GM18861 (cell line): ENCODE measurements at regions not wholly inside any gene's neighbourhood (a gene's known extent, or its start where the extent isn't known, plus 50 kb on each side); places are given as distances from the start of the nearest gene placed in this dataset.

Experiments used
- ATAC-seq: cut with Tn5 transposase; IDR thresholded peaks from one replicate; pipeline ENCODE4 v1.9.1; 2021; ENCODE audit not compliant: unreplicated experiment

- no peak for ATAC-seq
Measured at GRCh38 chr15:81536356-81536755, 162.3 kb upstream of the TMC3 start.

GRCh38 chr15:81534124-81534523 lies 160.1 kb upstream of the TMC3 start:
- ATAC-seq: no peak

- no peak for ATAC-seq
Measured at GRCh38 chr15:81532001-81532400, 158.0 kb upstream of the TMC3 start.

DNA sequence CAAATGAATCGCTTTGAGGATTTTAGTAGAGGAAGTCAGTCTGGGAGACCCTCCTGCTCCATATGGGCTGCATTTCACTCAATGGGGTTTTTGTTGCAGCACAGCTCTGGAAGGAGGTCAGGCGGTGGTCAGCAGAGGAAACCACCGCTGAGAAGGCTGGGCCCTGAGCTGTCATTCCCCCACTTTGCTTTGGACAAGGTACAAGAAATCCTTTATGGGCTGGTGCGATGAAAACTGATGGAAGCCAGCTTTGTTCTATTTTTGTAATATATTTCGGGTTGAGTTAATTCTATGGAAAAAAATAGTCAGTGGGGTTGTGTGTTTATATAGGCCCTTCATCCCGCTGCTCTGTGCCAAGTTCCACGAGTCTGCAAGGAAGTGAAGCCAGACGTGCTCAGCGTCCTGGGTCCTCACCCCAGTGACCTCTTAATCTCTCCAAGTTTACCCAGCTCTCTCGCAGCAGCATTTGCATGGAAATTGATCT lies 157.1 kb upstream of the TMC3 start:
- no peak for ATAC-seq

DNA sequence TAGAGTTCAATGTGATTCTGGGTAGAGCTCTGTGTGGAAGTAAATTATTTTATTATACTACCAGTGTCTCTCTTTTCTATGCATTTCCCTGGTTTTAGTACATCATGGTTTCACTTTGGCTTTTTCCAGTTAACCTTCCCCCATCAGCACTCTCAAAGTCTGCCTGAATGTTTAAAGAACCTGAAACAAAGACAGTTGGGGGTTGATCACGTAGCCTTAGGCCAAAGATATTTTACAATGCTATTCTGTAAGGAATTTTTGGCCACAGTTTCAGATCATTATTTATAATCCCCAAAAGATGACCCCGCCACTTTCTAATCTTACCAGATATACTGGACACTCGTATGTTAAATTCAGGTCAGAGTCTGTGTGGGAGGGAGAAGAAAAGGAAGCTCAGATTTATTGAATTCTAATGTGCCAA lies 156.3 kb upstream of the TMC3 start:
- ATAC-seq: no peak

- no peak for ATAC-seq
Measured at GRCh38 chr15:81529481-81529880, 155.5 kb upstream of the TMC3 start.

DNA sequence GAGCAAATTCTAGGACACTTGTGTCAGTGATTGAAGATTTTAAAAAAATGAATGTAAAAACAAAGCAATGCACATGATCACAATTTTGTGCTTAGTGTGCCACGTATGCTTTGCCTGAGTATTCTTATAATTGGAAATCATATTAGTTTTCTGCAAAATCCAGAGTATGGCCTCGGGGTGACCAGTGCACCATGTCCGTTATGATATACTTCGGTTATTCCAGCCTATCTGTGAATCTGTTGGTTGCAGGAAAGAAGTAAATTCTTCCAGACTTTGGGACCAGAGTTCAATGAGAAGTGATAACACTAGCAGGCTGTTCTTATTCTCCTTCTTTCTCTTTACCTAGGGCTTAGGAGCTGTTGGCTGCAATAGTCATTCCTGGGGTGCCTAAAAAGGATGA lies 152.0 kb upstream of the TMC3 start:
- ATAC-seq: no peak

DNA sequence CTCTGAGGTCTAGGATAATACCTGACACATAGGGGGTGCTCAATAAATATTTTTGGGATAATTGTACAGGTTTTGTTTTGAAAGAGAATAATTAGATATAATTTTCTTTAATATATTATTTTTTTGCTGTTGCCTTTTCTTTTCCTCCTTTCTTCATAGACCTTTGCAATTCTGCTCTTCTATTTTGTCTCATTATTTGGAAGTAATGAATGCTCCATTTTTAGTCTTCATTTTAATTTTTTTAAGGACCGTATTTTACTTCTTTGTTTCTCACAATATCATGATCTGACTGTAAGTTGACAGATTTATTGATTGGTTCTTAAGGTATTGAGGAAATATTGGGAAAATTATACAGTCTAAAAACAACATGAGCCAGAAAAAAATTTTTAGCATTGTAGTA lies 150.5 kb upstream of the TMC3 start:
- ATAC-seq: no peak

DNA sequence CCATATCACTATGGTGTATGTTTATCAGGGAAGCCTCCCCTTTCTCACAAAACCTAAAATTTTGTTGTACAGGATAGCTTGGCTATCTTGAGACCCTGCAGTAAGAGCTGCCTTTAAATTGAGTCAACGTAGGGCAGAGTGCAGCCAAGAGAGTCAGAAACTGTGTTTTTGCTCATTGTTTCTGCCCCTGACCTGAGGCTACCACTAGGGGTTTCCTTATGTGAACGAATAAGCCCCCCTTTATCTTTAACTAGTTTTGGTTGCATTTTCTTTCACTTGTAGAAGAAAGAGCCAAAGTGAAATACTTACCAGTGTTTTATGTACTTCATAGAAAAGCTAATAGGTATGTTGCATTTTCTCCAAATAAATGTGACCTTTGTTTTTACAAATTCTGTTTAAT lies 149.9 kb upstream of the TMC3 start:
- ATAC-seq: no peak

DNA sequence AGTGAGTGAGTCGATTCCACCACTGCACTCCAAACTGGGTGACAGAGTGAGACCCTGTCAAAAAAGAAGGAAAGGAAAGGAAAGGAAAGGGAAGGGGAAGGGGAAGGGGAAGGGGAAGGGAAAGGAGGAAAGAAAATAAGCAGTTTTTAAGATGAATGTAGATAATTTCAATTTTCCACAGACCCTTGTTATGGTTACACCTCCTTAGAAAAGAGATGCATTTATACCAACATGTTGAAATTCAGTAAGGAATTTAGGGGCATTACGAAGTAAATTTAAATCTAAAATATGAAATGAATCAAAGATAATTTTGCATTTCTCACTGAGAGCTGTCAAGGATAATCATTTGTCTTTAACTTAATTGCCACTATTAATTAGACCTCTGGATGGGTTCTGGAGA lies 146.5 kb upstream of the TMC3 start:
- ATAC-seq: no peak

GRCh38 chr15:81516461-81516860 lies 142.4 kb upstream of the TMC3 start:
- ATAC-seq: no peak

DNA sequence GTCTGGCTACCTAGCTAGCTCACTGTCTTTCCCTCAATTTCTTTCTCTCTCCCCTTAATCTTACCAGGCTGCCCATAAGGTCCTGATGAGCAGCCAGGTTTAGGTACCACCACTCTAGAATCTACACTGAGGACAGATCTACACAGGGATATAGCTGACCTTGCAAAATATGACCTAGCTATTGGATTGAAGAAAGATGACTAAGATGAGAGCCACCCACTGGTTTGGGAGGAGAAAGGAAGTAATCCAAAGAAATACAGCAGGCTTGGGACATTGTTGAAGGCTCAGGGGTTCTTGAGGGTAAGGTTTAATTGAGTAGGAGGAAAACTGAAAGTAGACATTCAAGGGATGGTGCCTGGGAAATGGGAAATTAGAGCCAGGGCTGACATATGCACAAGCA lies 142.0 kb upstream of the TMC3 start:
- no peak for ATAC-seq

- ATAC-seq: no peak
Measured at GRCh38 chr15:81514725-81515124, 140.7 kb upstream of the TMC3 start.

GRCh38 chr15:81511138-81511537 lies 137.1 kb upstream of the TMC3 start:
- no peak for ATAC-seq

DNA sequence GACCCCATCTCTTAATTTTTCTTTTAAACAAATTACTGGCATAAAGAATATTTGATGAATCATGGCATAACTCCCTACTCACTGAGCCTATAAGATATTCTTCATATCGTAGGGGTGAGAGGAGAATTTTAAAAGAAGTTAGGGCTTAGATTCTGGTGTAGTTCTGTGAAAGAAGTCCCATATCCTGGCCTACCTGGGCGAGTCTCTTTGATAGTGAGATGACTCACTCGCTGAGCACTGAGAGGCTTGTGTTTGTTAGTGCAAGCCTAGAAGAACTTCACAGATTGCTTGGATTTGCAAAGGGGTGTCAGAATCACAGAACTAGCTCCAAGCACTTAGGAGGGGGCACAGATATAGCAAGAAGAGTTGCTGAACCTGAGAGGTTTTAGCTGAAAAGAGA lies 133.8 kb upstream of the TMC3 start:
- ATAC-seq: no peak

GRCh38 chr15:81506936-81507335 lies 132.9 kb upstream of the TMC3 start:
- no peak for ATAC-seq

GRCh38 chr15:81506071-81506470 lies 132.1 kb upstream of the TMC3 start:
- ATAC-seq: no peak

DNA sequence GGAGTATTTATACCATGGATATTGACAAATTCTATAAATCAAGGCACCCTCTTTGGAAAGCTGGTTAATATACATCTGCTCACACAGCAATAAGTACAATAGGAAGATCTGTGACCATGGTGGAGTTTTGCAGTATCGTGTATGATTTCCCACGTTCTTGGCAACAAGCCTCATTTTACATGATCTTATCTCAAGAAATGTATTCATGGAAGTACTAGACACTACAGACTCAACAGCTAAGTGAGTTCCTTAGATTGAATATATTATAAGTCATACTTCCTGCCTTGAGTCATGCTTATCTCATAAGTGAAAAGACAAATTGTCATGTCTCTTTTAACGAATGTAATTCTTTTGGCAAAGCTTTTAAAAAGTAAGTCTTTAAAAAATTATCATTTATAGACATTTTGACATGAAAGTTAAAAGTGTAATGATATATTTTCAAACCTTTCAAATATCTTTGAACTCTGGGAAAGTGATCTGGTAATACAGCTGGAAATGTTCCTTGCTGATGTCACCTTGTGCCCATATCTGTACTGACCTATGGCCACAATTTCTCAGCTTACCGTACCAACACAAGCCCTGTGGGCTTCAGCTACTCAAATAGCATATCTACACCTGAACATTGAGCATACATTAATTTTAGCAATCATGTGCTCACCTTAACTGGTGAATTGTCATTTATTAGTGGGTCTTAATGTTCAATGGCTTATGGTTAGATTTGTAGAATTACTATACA lies 130.3 kb upstream of the TMC3 start:
- ATAC-seq: no peak

DNA sequence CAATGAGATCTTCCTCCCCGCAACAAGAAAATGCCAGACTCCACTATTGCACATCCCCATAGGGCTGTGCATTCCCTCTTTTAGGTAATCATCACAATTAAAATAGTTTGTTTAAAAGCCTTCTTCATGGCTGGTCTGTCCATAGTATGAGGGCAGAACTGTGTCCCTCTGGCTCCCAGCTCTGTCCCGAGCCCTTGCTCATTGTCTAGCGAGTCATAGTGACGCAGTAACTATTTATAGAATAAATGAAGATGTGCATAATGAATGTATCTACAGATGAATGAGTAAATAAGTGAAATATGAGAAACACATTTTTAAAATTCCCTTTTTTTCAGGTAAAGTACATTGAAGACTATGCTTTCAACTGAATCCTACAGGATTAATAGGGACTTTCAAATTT lies 128.4 kb upstream of the TMC3 start:
- no peak for ATAC-seq

GRCh38 chr15:81500081-81500480 lies 126.1 kb upstream of the TMC3 start:
- no peak for ATAC-seq

DNA sequence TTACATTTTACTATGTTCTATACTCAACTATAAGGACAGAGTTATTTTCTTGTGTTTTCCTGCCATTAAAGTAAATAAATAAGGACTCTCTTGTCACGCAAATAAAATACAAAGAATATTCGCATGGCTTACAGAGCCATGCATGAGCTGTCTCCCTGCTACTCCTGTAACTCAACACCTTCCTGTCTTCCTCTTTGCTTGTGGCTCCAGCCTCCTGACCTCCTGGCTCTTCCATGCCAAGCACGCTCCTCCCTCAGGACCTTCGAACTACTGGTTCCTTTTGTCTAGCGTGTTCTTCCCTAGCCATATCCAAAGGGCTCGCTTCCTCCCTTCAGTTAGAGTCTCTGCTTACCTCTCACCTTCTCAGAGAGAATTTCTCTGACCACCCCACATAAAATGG lies 124.3 kb upstream of the TMC3 start:
- ATAC-seq: no peak

DNA sequence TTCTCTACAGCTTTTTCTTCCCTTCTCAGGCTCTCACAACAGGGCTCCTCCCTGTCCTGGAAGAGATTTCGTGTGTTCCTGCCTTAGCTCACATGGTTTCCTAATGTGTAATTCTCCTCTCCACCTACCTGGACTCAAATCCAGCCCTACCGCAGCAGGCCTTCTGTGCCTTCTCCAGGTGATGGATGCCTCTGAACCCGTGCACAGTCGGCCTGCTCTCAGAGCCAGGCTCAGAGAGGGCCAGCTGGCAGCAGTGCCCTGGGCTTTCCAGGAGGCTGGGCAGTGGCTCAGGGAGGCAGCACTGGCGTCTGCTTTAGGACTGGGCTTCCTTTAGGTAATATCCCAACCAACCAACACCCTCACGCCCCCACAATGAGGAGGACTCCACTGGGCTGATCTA lies 123.2 kb upstream of the TMC3 start:
- no peak for ATAC-seq

GRCh38 chr15:81495780-81496467 lies 121.9 kb upstream of the TMC3 start:
- no peak for ATAC-seq
